H1 (cell line): ENCODE measurements at regions not wholly inside any gene's neighbourhood (a gene's known extent, or its start where the extent isn't known, plus 50 kb on each side); places are given as distances from the start of the nearest gene placed in this dataset.

Experiments
- CTCF ChIA-PET: fragments of 300-600 bp; sonication (Branson Sonifier 250); formaldehyde crosslinking; loops from one replicate; lab custom pipeline; 2021; ENCODE audit not compliant: partially characterized antibody; lab: Charles Lee
- POLR2A ChIA-PET: fragments of 300-600 bp; sonication (Branson Sonifier 250); formaldehyde crosslinking; loops from one replicate; lab custom pipeline; 2021; ENCODE audit warnings: inconsistent platforms; ENCODE audit not compliant: partially characterized antibody; lab: Charles Lee
- DNase-seq, 2 experiments: peaks; one replicate each; pipeline versions ENCODE4 v3.0.0 to v3.0.0-alpha.2; 2010 to 2022; ENCODE audit warnings: low spot score in 2 of 2, low read depth in 1 of 2, mixed read lengths in 1 of 2
- FAIRE-seq: peaks from 2 replicates; lab custom pipeline; 2011; peaks lifted over from hg19 to GRCh38; lab: Jason Lieb, UNC
- H2AFZ ChIP-seq: 2 replicates; pipeline ENCODE4 v1.8.1; 2012; ENCODE audit warnings: low read length, inconsistent platforms
- H2AK5ac ChIP-seq: 2 replicates; pipeline ENCODE4 v1.6.1; 2013; ENCODE audit warnings: low read depth, low read length
- H2BK120ac ChIP-seq: replicated peaks from 2 replicates; pipeline ENCODE3; 2013; ENCODE audit warnings: low read depth, low read length, inconsistent platforms
- H2BK12ac ChIP-seq: 2 replicates; pipeline ENCODE4 v1.6.1; 2013; ENCODE audit warnings: low read depth, low read length
- H2BK15ac ChIP-seq: 2 replicates; pipeline ENCODE4 v1.6.1; 2013; ENCODE audit warnings: low read length
- H2BK20ac ChIP-seq: 2 replicates; pipeline ENCODE4 v1.6.1; 2013; ENCODE audit warnings: low read length
- H2BK5ac ChIP-seq: 2 replicates; pipeline ENCODE4 v1.6.1; 2013; ENCODE audit warnings: low read depth, low read length
- H3K14ac ChIP-seq: 2 replicates; pipeline ENCODE4 v1.6.1; 2013; ENCODE audit warnings: inconsistent platforms; ENCODE audit not compliant: insufficient read length
- H3K18ac ChIP-seq: 2 replicates; pipeline ENCODE4 v1.6.1; 2013; ENCODE audit warnings: low read length; ENCODE audit errors: extremely low read depth
- H3K23ac ChIP-seq: 2 replicates; pipeline ENCODE4 v1.6.1; 2013; ENCODE audit warnings: inconsistent platforms; ENCODE audit not compliant: insufficient read length
- H3K23me2 ChIP-seq: 2 replicates; pipeline ENCODE4 v1.6.1; 2013; ENCODE audit warnings: low read depth, low read length
- H3K27ac ChIP-seq: 2 replicates; pipeline ENCODE4 v1.6.1; 2011; ENCODE audit warnings: low read depth, low read length, inconsistent platforms
- H3K27me3 ChIP-seq, 4 experiments: replicated peaks in 1 of 4; 1 replicate in 1 of 4; 2 replicates in 3 of 4; pipeline versions ENCODE4 v1.6.1 to v1.8.1; 2011 to 2013; ENCODE audit warnings: low read length in 3 of 4, mild to moderate bottlenecking in 3 of 4, inconsistent platforms in 2 of 4, mixed read lengths in 2 of 4, moderate library complexity in 1 of 4; ENCODE audit not compliant: control insufficient read depth in 3 of 4, insufficient read depth in 3 of 4; ENCODE audit errors: extremely low read depth in 1 of 4
- H3K36me3 ChIP-seq, 4 experiments: 2 replicates each; pipeline versions ENCODE4 v1.6.1 to v1.8.1; 2011 to 2013; ENCODE audit warnings: mild to moderate bottlenecking in 4 of 4, low read length in 3 of 4, moderate library complexity in 2 of 4, control low read depth in 1 of 4, inconsistent platforms in 1 of 4; ENCODE audit not compliant: insufficient read depth in 4 of 4, control insufficient read depth in 2 of 4
- H3K4ac ChIP-seq: replicated peaks from 2 replicates; pipeline ENCODE3; 2013; ENCODE audit warnings: low read length, low read depth, mixed read lengths, inconsistent platforms; ENCODE audit not compliant: insufficient read length
- H3K4me1 ChIP-seq, 4 experiments: replicated peaks in 1 of 4; 1 replicate in 1 of 4; 2 replicates in 3 of 4; pipeline versions ENCODE4 v1.6.1 to v1.8.1; 2011 to 2013; ENCODE audit warnings: low read length in 3 of 4, inconsistent platforms in 2 of 4, mixed read lengths in 1 of 4; ENCODE audit not compliant: insufficient read depth in 4 of 4, control insufficient read depth in 3 of 4
- H3K4me2 ChIP-seq, 2 experiments: 2 replicates each; pipeline versions ENCODE4 v1.6.1 to v1.8.1; 2011 to 2013; ENCODE audit warnings: low read depth in 2 of 2, low read length in 2 of 2, control low read depth in 1 of 2, inconsistent platforms in 1 of 2, mild to moderate bottlenecking in 1 of 2; ENCODE audit not compliant: insufficient read depth in 1 of 2
- H3K4me3 ChIP-seq, 4 experiments: fragments of 200-600, 300-600 bp in 1 of 4; sonication (generic), shearing (Covaris generic), sonication (Bioruptor Twin) in 1 of 4; 2 replicates each; pipeline versions ENCODE4 v1.5.1 to v1.8.1; 2011 to 2016; ENCODE audit warnings: low read length in 4 of 4, low read depth in 3 of 4, control low read depth in 2 of 4, inconsistent platforms in 2 of 4, mild to moderate bottlenecking in 2 of 4, mixed read lengths in 1 of 4, moderate library complexity in 1 of 4; ENCODE audit not compliant: insufficient read depth in 2 of 4; ENCODE audit errors: extremely low read depth in 1 of 4
- H3K56ac ChIP-seq: replicated peaks from 2 replicates; pipeline ENCODE3; 2013; ENCODE audit warnings: low read depth, mild to moderate bottlenecking, mixed read lengths, low read length, inconsistent platforms; ENCODE audit not compliant: insufficient read length
- H3K79me1 ChIP-seq: 2 replicates; pipeline ENCODE4 v1.6.1; 2013; ENCODE audit warnings: low read depth, low read length, control low read depth
- H3K79me2 ChIP-seq, 2 experiments: 2 replicates each; pipeline versions ENCODE4 v1.6.1 to v1.8.1; 2012 to 2013; ENCODE audit warnings: low read length in 2 of 2, mild to moderate bottlenecking in 2 of 2, inconsistent platforms in 1 of 2; ENCODE audit not compliant: insufficient read depth in 2 of 2, control insufficient read depth in 1 of 2
- H3K9ac ChIP-seq, 4 experiments: replicated peaks in 1 of 4; 1 replicate in 1 of 4; 2 replicates in 3 of 4; pipeline versions ENCODE4 v1.6.1 to v1.8.1; 2011 to 2013; ENCODE audit warnings: low read depth in 3 of 4, low read length in 3 of 4, control low read depth in 2 of 4, mild to moderate bottlenecking in 2 of 4, moderate library complexity in 2 of 4, inconsistent platforms in 1 of 4; ENCODE audit errors: extremely low read depth in 1 of 4
- H3K9me3 ChIP-seq, 2 experiments: 2 replicates each; pipeline versions ENCODE4 v1.6.1 to v1.8.1; 2012 to 2013; ENCODE audit warnings: mild to moderate bottlenecking in 2 of 2, moderate library complexity in 2 of 2, control low read depth in 1 of 2, inconsistent platforms in 1 of 2, low read depth in 1 of 2, low read length in 1 of 2, mixed read lengths in 1 of 2; ENCODE audit not compliant: insufficient read depth in 2 of 2
- H4K20me1 ChIP-seq, 2 experiments: replicated peaks in 1 of 2; 2 replicates each; pipeline versions ENCODE3 to v1.8.1; 2011 to 2013; ENCODE audit warnings: inconsistent platforms in 2 of 2, low read length in 2 of 2, mild to moderate bottlenecking in 1 of 2; ENCODE audit not compliant: insufficient read depth in 2 of 2, control insufficient read depth in 1 of 2
- H4K5ac ChIP-seq: 2 replicates; pipeline ENCODE4 v1.6.1; 2013; ENCODE audit warnings: low read length, low read depth, mixed read lengths, inconsistent platforms; ENCODE audit not compliant: insufficient read length
- H4K8ac ChIP-seq: 2 replicates; pipeline ENCODE4 v1.8.0; 2013; ENCODE audit warnings: mild to moderate bottlenecking, moderate library complexity, low read length, inconsistent platforms; ENCODE audit not compliant: insufficient read depth; ENCODE audit errors: extremely low read depth
- H4K91ac ChIP-seq: replicated peaks from 2 replicates; pipeline ENCODE3; 2013; ENCODE audit warnings: low read length, mixed read lengths, inconsistent platforms; ENCODE audit not compliant: insufficient read length
- MAX ChIP-seq: IDR thresholded peaks from 2 replicates; pipeline ENCODE4 v1.6.1; 2012; ENCODE audit warnings: inconsistent platforms
- whole genome bisulfite sequencing, 2 experiments: shearing (Covaris generic) in 1 of 2; methylation state at CpG; one replicate each; pipeline versions ENCODE4 v1.1.6 to v1.1.7; 2013 to 2015; ENCODE audit warnings: low lambda C conversion rate in 2 of 2, mixed read lengths in 2 of 2, inconsistent platforms in 1 of 2, low coverage in 1 of 2, missing lambda C conversion rate in 1 of 2; ENCODE audit not compliant: insufficient replicate concordance in 2 of 2, insufficient coverage in 1 of 2, insufficient read length in 1 of 2; ENCODE audit errors: extremely low coverage in 1 of 2, missing lambda C conversion rate in 1 of 2; 5-methylcytosine and 5-hydroxymethylcytosine counted together

- Histone ChIP-seq H4K20me1 (no peaks in the 10 kb centered on the region), H3K14ac (no peak overlapping the region), H2AFZ (no peak overlapping the region), H2BK12ac (no peak overlapping the region), H3K9me3 (0 out of 4 replicates have a peak, but pooled peaks cover 0 to 2% of the 10 kb centered on the region in 2 experiments), H3K4me1 (peaks cover 0 to 3% (median 1%) of the 10 kb centered on the region in 4 experiments; a peak in 1 of 7 replicates), H4K91ac (no peak overlapping the region), H3K79me1 (no peaks in the 10 kb centered on the region), H3K9ac (no peak overlapping the region), H4K8ac (no peak overlapping the region), H3K36me3 (no peaks in the 10 kb centered on the region), H2AK5ac (no peak overlapping the region), H2BK120ac (no peak overlapping the region), H3K18ac (no peak overlapping the region), H3K27ac (no peak overlapping the region), H3K79me2 (no peaks in the 10 kb centered on the region), H2BK15ac (no peak overlapping the region), H3K23ac (no peak overlapping the region), H3K27me3 (no peaks in the 10 kb centered on the region), H3K23me2 (no peaks in the 10 kb centered on the region), H3K4me2 (no peak overlapping the region), H3K56ac (no peak overlapping the region), H2BK5ac (no peak overlapping the region), H4K5ac (no peak overlapping the region), H3K4ac (no peak overlapping the region), H2BK20ac (no peak overlapping the region), H3K4me3 (no peak overlapping the region)
- ChIA-PET CTCF (no interaction called here), POLR2A (no interaction called here)
- FAIRE-seq (no peak), DNase-seq (no peak)
- TF ChIP-seq MAX = no peak
- 88% methylated on average over 1 of the region's 1 CpG; no CpG with 5 or more reads in 1 of the 2 experiments for WGBS, 2 experiments
These were observed 381.2 kb upstream of the MGMT start for GRCh38 chr10:129085811-129086210.
